ENCODE measurements at regions not wholly inside any gene's neighbourhood (a gene's known extent, or its start where the extent isn't known, plus 50 kb on each side); places are given as distances from the start of the nearest gene placed in this dataset.

DNA sequence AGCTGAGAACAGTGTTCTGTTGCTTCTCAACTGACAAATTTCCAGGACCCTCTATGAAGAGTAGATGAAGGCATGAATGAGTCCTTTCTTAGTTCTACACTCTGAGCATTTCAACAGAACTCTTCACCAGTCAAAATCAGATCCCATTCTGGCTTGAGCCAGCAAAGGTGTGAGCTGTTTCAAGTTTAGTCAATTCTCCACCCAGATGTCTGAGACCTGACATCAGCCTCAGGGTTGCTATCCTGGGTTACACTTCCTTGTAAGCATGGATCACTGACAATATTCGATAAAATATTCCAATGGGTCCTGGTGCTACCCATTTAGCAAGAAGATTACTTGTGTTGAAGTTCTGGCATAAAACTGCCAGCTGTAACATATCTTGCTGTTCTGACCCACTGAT lies 97.6 kb upstream of the PPP2R3A start:
- H3K4me1 ChIP-seq (ENCODE audit: control insufficient read depth in 1 of 2, low read depth in 2 of 2): no peaks in the 10 kb centered on the region
- H3K9me3 ChIP-seq: no peaks in the 10 kb centered on the region
- TF ChIP-seq, protein P1, sequence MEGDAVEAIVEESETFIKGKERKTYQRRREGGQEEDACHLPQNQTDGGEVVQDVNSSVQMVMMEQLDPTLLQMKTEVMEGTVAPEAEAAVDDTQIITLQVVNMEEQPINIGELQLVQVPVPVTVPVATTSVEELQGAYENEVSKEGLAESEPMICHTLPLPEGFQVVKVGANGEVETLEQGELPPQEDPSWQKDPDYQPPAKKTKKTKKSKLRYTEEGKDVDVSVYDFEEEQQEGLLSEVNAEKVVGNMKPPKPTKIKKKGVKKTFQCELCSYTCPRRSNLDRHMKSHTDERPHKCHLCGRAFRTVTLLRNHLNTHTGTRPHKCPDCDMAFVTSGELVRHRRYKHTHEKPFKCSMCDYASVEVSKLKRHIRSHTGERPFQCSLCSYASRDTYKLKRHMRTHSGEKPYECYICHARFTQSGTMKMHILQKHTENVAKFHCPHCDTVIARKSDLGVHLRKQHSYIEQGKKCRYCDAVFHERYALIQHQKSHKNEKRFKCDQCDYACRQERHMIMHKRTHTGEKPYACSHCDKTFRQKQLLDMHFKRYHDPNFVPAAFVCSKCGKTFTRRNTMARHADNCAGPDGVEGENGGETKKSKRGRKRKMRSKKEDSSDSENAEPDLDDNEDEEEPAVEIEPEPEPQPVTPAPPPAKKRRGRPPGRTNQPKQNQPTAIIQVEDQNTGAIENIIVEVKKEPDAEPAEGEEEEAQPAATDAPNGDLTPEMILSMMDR (IDR thresholded peaks at IDR 0.05): no peak
- H3K27ac ChIP-seq: no peak overlapping the region
- no peaks in the 10 kb centered on the region for H3K27me3 ChIP-seq (replicated peaks; ENCODE audit: insufficient read depth)
- no peak for DNase-seq (ENCODE audit: low spot score)
- H3K4me3 ChIP-seq: no peak overlapping the region
- H3K36me3 ChIP-seq: no peaks in the 10 kb centered on the region
- no peak for ATAC-seq (ENCODE audit: insufficient number of reproducible peaks, low FRiP score, low read depth)

DNA sequence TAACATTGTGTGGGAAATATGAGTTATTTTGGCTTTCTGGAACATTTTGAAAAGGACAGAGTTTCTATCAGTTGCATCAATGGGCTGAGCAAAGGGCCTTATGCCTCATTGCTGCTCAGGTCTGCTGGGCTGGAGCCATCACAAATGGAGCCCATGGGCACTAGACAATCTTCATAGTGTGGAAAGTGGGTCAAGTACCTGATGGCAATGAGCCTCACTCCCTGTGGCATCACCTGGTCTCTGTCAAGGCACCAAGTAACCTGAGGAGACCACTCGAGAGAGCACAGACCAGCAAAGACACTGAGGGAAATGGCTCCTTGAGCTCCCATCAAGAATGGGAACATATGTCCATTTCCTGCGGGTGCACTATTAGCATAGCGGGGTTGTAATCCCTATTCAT lies 96.7 kb upstream of the PPP2R3A start:
- TF ChIP-seq, protein P1 (IDR thresholded peaks at IDR 0.05): no peak
- H3K36me3 ChIP-seq: no peaks in the 10 kb centered on the region
- ATAC-seq (ENCODE audit: insufficient number of reproducible peaks, low FRiP score, low read depth) (no peak), DNase-seq (ENCODE audit: low spot score) (no peak)
- no peaks in the 10 kb centered on the region for H3K4me1 ChIP-seq (ENCODE audit: control insufficient read depth in 1 of 2, low read depth in 2 of 2)
- no peaks in the 10 kb centered on the region for H3K9me3 ChIP-seq
- H3K27ac ChIP-seq: no peak overlapping the region
- no peaks in the 10 kb centered on the region for H3K27me3 ChIP-seq (replicated peaks; ENCODE audit: insufficient read depth)
- no peak overlapping the region for H3K4me3 ChIP-seq

DNA sequence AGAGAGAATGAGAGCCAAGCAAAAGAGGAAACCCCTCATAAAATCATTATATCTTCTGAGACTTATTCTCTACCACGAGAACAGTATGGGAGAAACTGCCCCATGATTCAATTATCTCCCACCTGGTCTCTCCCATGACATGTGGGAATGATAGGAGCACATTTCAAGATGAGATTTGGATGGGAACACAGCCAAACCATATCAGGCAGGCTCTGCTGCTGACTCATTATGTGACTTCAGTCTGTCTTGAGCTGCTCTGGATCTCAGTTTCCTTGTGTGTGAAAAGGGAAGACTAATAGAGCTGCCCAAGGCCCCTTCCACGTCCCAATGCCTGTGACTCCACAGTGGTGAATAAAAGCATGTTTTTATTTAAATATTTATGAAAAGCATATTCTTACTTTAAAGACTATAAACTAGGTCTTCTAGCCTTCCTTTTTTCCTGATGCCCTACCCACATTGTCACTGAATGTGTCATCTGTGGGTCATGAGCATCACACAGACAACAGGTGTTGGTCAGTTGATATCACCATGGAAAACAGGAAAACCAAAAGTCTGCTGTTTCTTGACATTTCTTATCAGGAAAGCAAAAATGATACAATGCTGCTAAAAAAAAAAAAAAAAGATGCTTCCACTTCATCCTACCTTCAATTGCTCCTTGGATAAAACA lies 96.0 kb upstream of the PPP2R3A start:
- H3K36me3 ChIP-seq: no peaks in the 10 kb centered on the region
- H3K9me3 ChIP-seq: no peaks in the 10 kb centered on the region

DNA sequence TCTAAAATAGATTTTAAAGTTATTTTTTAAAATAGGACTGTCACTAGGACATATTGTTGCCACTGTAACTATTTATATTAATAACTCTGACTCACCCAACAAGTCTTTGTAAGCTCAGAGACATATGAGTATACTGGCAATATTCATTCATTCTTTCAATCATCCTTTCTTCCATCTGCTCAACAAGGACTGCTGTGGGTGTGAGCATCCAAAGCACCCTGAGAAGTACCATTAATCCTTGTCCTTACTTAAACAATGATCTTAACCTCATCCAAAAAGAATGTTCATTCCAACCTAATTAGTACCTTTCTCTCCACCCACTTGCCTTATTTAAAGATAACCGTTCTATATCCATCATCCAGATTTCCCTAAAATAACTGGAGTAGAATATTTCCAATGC lies 94.2 kb upstream of the PPP2R3A start:
- H3K27me3 ChIP-seq (replicated peaks; ENCODE audit: insufficient read depth): no peaks in the 10 kb centered on the region
- TF ChIP-seq, protein P1 (IDR thresholded peaks at IDR 0.05): no peak
- H3K4me3 ChIP-seq: no peak overlapping the region
- H3K9me3 ChIP-seq: no peaks in the 10 kb centered on the region
- no peaks in the 10 kb centered on the region for H3K4me1 ChIP-seq (ENCODE audit: control insufficient read depth in 1 of 2, low read depth in 2 of 2)
- H3K36me3 ChIP-seq: no peaks in the 10 kb centered on the region
- no peak overlapping the region for H3K27ac ChIP-seq
- DNase-seq (ENCODE audit: low spot score) (no peak), ATAC-seq (ENCODE audit: insufficient number of reproducible peaks, low FRiP score, low read depth) (no peak)

More for the DNA sequence above, 96.0 kb upstream of the PPP2R3A start:
- no peaks in the 10 kb centered on the region for H3K4me1 ChIP-seq (ENCODE audit: control insufficient read depth in 1 of 2, low read depth in 2 of 2)
- ATAC-seq (ENCODE audit: insufficient number of reproducible peaks, low FRiP score, low read depth) (no peak), DNase-seq (ENCODE audit: low spot score) (no peak)
- TF ChIP-seq, protein P1 (IDR thresholded peaks at IDR 0.05): no peak
- H3K27ac ChIP-seq: no peak overlapping the region
- no peaks in the 10 kb centered on the region for H3K27me3 ChIP-seq (replicated peaks; ENCODE audit: insufficient read depth)
- no peak overlapping the region for H3K4me3 ChIP-seq

DNA sequence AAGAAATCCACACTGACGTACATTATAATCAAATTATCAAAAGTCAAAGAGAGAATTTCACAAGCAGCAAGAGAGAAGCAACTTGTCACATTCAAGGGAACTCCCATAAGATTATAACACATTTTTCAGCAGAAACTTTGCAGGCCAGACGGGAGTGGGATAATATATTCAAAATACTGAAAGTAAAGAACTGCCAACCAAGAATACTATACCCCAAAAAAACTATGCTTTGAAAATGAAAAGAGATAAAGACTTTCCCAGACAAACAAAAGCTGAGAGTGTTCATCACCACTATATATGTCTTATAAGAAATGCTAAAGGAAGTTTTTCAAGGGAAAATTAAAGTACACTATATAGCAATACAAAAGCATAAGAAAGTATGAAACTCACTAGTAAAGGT lies 91.5 kb upstream of the PPP2R3A start:
- no peaks in the 10 kb centered on the region for H3K9me3 ChIP-seq
- H3K4me3 ChIP-seq: no peak overlapping the region
- ATAC-seq (ENCODE audit: insufficient number of reproducible peaks, low FRiP score, low read depth): no peak
- no peak for DNase-seq (ENCODE audit: low spot score)
- H3K27me3 ChIP-seq (replicated peaks; ENCODE audit: insufficient read depth): no peaks in the 10 kb centered on the region
- TF ChIP-seq, protein P1 (IDR thresholded peaks at IDR 0.05): no peak
- H3K4me1 ChIP-seq (ENCODE audit: control insufficient read depth in 1 of 2, low read depth in 2 of 2): no peaks in the 10 kb centered on the region
- no peak overlapping the region for H3K27ac ChIP-seq
- no peaks in the 10 kb centered on the region for H3K36me3 ChIP-seq
